Skeletal muscle cell (primary cell): ENCODE measurements at regions not wholly inside any gene's neighbourhood (a gene's known extent, or its start where the extent isn't known, plus 50 kb on each side); places are given as distances from the start of the nearest gene placed in this dataset.
"Not testable (repeated sequence)": the region's sequence is repeated elsewhere in the genome, so short reads cannot be mapped to it uniquely, and the experiment has no call there.

ENCODE experiments used
- DNase-seq: peaks from one replicate; pipeline ENCODE4 v3.0.0-alpha.2; 2010; ENCODE audit warnings: low read depth
- H3K4me3 ChIP-seq: 2 replicates; pipeline ENCODE4 v1.5.1; 2011; ENCODE audit warnings: low read depth, mild to moderate bottlenecking, control low read depth, low read length, moderate library complexity

DNA sequence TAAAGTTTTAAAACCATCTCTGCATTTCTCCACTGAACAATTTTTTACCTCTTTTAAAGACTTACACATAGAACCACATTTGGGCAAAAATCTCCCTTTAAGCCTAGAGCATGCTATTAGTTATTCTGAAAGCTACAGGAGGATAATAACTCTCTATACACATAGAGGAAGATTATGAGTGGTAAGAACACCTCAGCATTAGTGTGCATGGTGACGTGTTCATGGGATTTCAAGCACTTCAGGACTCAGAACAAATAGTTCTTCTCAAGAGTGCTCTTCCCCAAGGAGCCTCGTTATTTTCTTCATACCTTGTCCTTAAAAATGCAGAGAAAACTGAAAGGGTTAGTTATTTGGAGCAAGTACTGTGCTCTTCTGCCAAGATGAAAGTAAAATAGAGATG lies 256.9 kb upstream of the TUSC1 start:
- DNase-seq, result peak; percentile 41
- no peak overlapping the region for H3K4me3 ChIP-seq

DNA sequence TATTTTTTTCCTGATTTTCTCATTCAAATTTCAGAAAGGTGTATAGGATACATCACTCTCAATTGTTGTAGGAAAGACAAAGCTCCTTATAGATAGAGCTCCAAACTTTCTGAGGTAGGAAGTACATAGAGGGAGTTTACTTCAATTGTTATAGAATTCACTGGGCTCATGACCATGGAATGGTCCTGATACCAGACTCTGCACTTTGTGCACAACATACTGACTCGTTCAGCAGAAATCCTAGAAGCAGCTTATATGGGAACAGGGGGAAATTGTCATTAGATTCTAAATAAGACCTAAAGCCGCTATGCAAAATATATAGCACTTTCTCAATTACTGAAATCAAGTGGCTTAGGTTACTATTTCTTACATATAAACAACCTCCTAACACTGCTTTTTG lies 240.5 kb upstream of the TUSC1 start:
- no peak overlapping the region for H3K4me3 ChIP-seq
- DNase-seq, result no peak

GRCh38 chr9:25917731-25918362 lies 239.6 kb upstream of the TUSC1 start:
- no peak overlapping the region for H3K4me3 ChIP-seq
- peak; percentile 10 for DNase-seq

DNA sequence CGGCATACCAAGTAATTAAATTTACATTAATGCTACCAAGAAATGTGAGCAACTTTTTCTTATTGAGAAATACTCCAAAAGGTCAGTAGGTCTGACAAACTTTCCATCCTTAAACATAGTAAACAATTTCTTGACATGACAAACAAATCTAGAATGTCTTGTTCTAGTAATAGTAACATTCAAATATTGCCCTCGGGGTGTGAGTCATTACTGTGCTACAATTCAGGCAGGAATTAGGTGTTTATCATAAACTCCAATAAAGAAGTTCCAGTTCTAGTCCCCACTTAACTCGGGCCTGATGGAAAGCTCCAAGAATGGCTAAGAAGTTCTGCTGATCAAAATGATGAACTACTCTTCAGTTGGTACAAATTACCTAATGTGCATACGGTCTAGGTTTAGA lies 235.6 kb upstream of the TUSC1 start:
- no peak overlapping the region for H3K4me3 ChIP-seq
- DNase-seq, result no peak

DNA sequence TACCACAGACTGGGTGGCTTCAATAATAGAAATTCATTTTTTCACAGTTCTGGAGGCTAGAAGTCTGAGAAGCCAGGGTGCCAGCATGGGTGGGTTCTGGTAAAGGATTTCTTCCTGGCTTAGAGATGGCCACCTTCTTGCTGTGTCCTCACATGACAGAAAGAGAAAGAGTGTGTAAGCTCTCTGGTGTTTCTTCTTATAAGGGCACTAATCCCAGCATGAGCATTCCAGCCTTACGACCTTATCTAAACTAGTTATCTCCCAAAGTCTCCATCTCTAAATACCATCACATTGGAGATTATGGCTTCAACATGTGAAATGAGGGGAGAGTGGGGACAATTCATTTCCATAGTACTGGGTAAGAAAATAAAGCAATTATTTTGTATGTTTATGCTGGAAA lies 226.5 kb upstream of the TUSC1 start:
- H3K4me3 ChIP-seq, result no peak overlapping the region

DNA sequence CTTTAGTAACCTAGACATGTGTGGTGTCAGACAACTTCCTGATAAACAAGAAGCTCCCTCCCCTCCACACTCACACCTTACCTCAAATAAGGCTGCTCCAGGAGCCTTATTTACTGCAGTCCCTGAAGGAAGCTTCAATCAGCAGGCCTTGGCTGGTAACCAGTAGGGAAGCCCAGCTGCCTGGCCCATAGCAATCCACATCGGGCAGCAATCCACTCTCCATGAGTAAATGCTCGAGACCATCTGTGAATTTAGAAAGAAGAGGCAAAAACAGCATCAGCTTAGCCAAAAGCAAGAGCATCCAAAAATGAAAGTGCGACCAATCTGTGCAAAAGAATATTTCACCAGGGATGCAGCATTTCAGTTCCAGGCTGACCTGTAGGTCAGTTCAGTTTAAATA lies 213.3 kb upstream of the TUSC1 start:
- DNase-seq, result no peak
- no peak overlapping the region for H3K4me3 ChIP-seq

More for the DNA sequence above, 226.5 kb upstream of the TUSC1 start:
- DNase-seq, result no peak

GRCh38 chr9:25889661-25890060 lies 211.4 kb upstream of the TUSC1 start:
- no peak for DNase-seq
- H3K4me3 ChIP-seq, result no peak overlapping the region

DNA sequence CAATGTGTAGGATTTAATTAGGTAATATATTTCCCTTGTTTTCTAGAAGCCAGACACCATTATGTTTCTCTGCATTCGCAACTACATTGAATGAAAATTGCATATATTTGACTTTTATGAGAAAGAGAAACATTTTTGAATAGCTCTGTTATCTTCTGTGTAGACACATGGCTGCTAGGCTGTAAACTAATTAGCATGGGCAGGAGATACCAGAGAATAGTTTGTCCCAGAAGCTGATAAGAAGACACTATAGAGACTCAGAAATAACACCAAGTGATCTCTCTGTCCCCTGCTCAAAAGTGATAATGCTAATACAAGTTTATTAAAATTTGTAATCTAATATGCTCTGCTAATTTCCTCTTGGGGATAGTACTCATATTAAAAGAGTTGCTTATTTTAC lies 198.0 kb upstream of the TUSC1 start:
- H3K4me3 ChIP-seq, result no peak overlapping the region
- DNase-seq, result no peak

DNA sequence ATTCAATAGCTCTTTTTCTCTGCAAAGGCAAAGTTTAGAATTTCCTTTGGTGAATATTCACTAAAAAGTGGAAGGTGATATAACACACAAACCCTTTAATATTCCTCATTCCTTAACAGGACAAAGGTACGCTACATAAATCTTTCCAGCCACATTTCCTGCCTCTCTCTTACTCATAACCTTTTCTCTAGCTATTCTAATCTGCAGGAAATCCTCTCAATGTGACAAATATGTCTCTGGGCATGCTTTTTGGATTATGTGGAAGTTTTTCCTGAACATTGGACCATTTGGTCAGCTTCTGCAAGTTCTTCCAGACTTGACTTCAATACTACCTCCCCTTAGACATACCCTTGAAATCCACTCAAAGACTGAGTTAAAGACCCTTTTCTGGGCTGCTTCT lies 186.3 kb upstream of the TUSC1 start:
- H3K4me3 ChIP-seq, result no peak overlapping the region
- DNase-seq, result no peak

DNA sequence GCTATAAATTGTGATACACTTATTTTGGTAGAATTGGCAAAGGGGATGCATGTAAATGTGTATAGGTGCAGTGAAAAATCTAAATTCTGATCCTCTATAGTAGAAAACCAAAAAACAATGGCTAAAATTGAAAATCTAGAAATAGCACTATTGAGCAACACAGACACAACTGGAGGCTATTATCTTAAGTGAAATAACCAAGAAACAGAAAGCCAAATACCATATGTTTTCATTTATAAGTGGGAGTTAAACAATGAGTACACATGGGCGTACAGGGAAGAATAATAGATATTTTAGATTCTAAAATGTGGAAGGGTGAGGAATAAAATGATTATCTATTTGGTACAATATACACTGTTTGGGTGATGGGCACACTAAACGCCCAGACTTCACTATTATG lies 183.2 kb upstream of the TUSC1 start:
- DNase-seq, result no peak
- no peak overlapping the region for H3K4me3 ChIP-seq

- H3K4me3 ChIP-seq, result no peak overlapping the region
- no peak for DNase-seq
These were observed 178.9 kb upstream of the TUSC1 start for GRCh38 chr9:25857147-25857546.

DNA sequence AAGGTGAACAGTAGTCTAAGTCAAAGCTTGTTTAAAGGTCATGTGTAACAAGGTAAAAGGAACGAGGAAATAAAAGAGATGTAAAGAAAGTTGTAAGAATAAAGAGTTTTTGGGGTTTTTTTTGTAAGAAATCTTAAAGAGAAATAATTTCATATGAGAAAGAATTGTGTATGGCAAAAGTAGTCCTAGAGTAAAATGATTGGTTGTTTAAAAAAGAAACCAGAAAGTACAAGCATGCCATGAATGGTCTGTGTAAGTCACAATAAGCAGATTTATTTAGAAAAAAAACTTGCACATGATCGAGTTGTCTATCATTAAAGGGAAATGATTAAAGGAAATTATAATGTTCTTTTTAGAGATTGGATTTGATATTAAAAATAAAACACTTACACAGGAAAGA lies 172.6 kb upstream of the TUSC1 start:
- DNase-seq, result no peak
- H3K4me3 ChIP-seq, result no peak overlapping the region

GRCh38 chr9:25845867-25846266 lies 167.6 kb upstream of the TUSC1 start:
- H3K4me3 ChIP-seq, result no peak overlapping the region
- DNase-seq, result no peak

- DNase-seq, result no peak
- H3K4me3 ChIP-seq, result no peak overlapping the region
These were observed 152.1 kb upstream of the TUSC1 start for GRCh38 chr9:25830381-25830780.

GRCh38 chr9:25827626-25828025 lies 149.4 kb upstream of the TUSC1 start:
- no peak overlapping the region for H3K4me3 ChIP-seq
- no peak for DNase-seq

- no peak for DNase-seq
- H3K4me3 ChIP-seq, result no peak overlapping the region
These were observed 138.2 kb upstream of the TUSC1 start for GRCh38 chr9:25816439-25816838.

- no peak overlapping the region for H3K4me3 ChIP-seq
- no peak for DNase-seq
These were observed 135.8 kb upstream of the TUSC1 start for GRCh38 chr9:25814023-25814422.

GRCh38 chr9:25813478-25813877 lies 135.2 kb upstream of the TUSC1 start:
- no peak for DNase-seq
- H3K4me3 ChIP-seq, result no peak overlapping the region

DNA sequence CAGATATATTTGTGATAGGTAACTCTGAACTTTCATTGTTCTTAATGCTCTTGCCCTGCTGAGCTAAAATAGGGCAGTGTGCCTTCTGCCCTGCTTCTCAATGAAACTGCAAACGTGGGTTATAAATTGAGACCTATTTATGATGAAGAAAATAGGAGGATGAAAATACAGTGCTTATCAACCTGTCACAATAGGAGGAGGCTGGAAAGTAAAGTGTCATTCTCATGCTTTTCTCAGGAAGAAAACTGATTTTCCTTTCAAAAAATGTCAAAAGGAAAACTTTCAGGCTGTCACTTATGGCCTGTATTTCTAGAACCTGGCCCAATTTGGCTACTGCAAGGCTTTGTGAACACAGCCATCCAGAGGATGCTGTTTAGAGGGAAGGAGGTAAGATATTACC lies 130.3 kb upstream of the TUSC1 start:
- no peak for DNase-seq
- H3K4me3 ChIP-seq, result no peak overlapping the region

GRCh38 chr9:25804856-25805255 lies 126.6 kb upstream of the TUSC1 start:
- no peak for DNase-seq
- H3K4me3 ChIP-seq, result no peak overlapping the region

- DNase-seq, H3K4me3 ChIP-seq: not testable (repeated sequence)
These were observed 123.7 kb upstream of the TUSC1 start for GRCh38 chr9:25801989-25802388.

DNA sequence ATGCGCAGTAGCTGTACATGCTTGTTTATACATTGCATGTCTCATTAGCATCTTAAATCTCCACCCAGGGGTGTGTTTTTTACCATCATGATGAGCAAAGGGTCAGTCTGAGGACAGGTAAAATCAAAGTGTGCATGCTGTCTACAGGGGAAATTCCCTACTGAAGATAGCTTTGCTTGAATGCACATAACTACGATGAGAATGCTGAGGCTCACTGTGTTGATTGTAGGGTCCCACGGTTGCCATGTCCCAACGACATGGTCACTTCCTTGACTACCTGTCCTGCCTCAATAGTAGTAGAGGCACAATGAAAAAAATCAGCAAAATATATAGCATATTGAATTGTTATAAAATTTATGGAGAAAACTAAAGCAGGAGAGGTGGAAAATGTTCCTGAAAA lies 95.6 kb upstream of the TUSC1 start:
- DNase-seq, result no peak
- H3K4me3 ChIP-seq, result no peak overlapping the region
